Ammon's horn (tissue), 1 donor: ENCODE measurements at regions not wholly inside any gene's neighbourhood (a gene's known extent, or its start where the extent isn't known, plus 50 kb on each side); places are given as distances from the start of the nearest gene placed in this dataset.

Experiments used
- DNase-seq: peaks from one replicate; pipeline ENCODE4 v3.0.0-alpha.2; 2016; ENCODE audit warnings: low spot score

GRCh38 chr17:72342627-72343527 lies 222.1 kb downstream of the SOX9 start:
- peak; percentile 66 for DNase-seq

GRCh38 chr17:72343911-72344310 lies 223.1 kb downstream of the SOX9 start:
- no peak for DNase-seq

GRCh38 chr17:72344613-72345012 lies 223.8 kb downstream of the SOX9 start:
- DNase-seq, result no peak

- no peak for DNase-seq
Observed at GRCh38 chr17:72345088-72345487, 224.3 kb downstream of the SOX9 start.

GRCh38 chr17:72345536-72345935 lies 224.7 kb downstream of the SOX9 start:
- peak; percentile 33 for DNase-seq

DNA sequence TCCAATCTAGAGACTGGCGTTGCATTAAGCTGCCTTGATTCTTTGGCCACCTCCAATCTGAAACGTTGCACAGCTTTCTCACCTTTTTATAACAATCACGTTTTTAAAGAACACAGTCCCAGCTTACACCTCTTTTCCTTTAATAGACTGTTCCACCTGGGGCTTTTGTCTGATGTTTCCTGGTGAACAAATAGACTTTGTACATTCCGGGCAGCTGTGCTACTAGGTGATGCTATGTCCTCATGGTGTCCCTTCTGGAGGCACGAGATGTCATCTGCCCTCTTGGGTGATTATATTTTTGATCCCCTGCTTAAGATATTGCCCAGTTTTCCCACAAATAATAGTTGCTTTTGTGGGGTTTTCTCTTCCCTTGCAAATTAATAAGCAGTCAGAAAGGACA lies 225.5 kb downstream of the SOX9 start:
- no peak for DNase-seq

- no peak for DNase-seq
Observed at GRCh38 chr17:72349011-72349410, 228.2 kb downstream of the SOX9 start.

GRCh38 chr17:72349491-72349995 lies 228.7 kb downstream of the SOX9 start:
- no peak for DNase-seq

GRCh38 chr17:72350073-72350472 lies 229.3 kb downstream of the SOX9 start:
- no peak for DNase-seq

GRCh38 chr17:72351365-72351764 lies 230.5 kb downstream of the SOX9 start:
- no peak for DNase-seq

- no peak for DNase-seq
Observed at GRCh38 chr17:72351884-72352346, 231.1 kb downstream of the SOX9 start.

DNA sequence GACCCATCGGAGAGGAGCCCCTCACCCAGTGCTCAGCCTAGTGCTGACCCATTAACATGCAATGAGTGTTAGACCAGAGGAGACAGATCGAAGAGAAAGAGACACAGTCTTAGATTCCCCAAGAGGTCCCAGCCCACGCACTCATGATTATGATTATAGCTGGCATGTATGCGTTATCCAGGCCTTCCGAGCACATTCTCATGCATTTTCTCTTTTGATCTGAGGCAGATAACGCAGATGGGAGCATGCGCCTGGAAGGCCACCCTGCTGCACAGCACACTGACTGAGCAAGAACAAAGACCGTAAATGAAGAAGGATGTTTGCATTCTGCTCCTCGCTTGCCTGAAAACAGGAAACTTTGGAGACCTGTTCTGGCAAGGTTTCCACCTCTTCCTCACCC lies 232.7 kb downstream of the SOX9 start:
- DNase-seq, result peak; percentile 48

DNA sequence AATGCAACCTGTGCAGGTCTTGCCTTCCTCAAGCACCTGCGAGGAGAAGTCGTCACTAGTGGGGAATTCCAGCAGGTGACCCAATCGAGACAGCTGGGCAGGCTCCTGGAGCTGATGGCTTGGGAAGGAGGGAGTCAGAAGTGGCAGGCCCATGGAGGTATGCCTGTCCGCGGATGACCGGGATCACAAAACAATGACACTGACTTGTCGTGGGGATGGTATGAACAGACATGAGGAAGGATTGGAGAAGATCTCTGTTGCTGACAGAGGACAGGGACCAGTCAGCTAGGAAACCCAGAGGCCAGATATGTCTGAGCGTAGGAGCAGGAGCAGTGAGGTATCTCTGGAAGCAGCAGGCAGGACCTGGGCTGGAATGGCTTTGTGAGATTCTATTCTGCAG lies 233.3 kb downstream of the SOX9 start:
- no peak for DNase-seq

GRCh38 chr17:72357764-72358365 lies 237.0 kb downstream of the SOX9 start:
- DNase-seq, result no peak

- no peak for DNase-seq
Observed at GRCh38 chr17:72358465-72358864, 237.6 kb downstream of the SOX9 start.

DNA sequence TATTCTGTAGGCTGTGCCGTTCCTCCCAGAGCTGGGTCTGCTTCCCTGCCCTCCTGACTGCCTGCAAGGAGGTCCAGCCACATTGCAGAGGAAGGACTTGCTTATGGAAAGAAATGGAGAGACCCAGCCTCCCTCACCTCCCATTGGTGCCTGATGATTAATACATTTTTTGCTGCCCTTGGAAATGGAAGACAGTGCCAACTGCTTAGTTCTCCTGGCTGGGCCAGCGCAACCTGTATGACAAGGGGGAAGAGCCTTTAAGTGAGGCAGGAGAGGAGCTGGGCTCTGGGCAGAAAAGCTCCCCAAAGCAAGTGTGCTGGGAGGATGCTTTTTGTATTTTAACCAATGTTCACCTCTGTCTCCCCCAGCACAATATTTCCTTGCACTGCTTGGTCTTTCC lies 238.5 kb downstream of the SOX9 start:
- DNase-seq, result no peak

- no peak for DNase-seq
Observed at GRCh38 chr17:72359811-72360210, 239.0 kb downstream of the SOX9 start.

DNA sequence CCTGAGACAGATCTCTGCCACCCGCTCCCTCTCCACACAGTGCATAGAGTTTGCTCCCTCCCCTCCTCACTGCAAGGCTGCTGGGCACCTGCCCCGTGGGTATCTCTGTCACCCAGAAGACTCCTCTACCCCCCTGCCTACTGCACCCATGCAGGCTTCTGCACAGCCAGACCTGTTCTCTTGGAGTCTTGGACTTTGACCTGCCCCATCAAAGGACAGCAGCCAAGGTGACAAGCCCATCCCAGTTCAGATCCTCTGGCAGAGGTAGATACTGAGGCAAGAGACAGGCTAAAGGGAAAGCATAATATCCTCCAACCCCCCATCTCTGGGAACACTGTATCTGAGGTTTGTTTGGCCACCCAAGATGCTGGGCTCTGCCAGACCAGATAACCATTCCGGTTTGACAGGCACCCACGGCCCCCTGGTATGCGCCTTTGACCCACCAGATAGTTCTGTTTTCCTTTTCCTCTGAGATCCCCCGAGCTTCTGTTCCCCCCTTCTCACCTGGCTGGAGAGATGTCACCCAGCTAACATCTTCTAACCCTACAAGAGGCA lies 239.6 kb downstream of the SOX9 start:
- DNase-seq, result no peak

DNA sequence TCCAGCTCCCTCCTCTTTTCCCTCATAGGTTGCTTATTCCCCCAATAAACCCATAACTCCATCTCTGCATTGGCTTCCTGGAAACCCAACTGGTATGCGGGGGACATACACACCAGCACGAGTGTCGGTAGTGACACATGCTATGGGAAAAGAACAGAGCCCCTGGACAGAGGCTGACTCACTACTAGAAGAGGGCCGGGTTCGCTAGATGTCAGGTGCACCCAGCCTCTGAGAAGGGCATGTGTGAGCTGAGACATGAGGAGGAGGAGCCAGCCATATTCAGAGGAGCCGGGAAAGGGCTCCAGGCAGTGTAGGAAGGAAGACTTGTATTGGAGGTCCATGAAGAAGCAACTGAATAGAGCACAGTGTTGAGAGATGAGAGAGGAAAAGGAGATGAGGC lies 241.1 kb downstream of the SOX9 start:
- no peak for DNase-seq

GRCh38 chr17:72362376-72363088 lies 241.7 kb downstream of the SOX9 start:
- DNase-seq, result no peak

DNA sequence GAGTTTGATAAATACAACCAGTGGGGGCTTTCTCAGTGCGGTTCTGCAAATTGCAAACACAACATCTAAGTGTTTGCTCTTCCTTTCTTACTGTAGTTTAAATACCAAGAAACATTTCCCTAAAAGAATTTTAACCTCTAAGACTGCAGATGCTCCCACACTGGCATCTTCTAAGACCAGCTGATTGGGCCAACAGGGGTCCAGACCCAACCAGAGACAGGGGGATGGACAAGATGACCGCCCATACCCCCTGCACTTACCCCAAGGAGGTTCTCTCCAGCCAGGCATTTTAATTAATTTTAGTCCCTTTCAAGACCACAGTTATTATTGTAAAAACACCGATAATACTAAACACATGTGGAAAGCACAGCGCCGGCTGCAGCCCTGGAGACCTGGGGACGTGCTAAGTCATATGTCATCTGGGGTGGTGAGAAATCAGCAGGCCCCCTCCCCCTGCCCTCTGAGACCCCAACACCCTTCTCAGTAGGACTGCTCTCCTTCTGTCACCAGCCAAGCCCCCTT lies 242.3 kb downstream of the SOX9 start:
- no peak for DNase-seq

- no peak for DNase-seq
Observed at GRCh38 chr17:72365857-72366414, 245.1 kb downstream of the SOX9 start.
